Uterus (tissue), 2 donors: ENCODE measurements at regions not wholly inside any gene's neighbourhood (a gene's known extent, or its start where the extent isn't known, plus 50 kb on each side); places are given as distances from the start of the nearest gene placed in this dataset.

ENCODE experiments used
- POLR2A ChIP-seq, 2 donors: fragments of 450-650 bp; IDR thresholded peaks; one replicate each; pipeline ENCODE4 v1.6.1; 2016; ENCODE audit warnings: antibody characterized with exemption in 2 of 2, mild to moderate bottlenecking in 1 of 2, moderate library complexity in 1 of 2
- TF ChIP-seq, protein P1 (sequence below), 4 experiments: fragments of 200-600 bp in 2 of 4; fragments of 450-650 bp in 2 of 4; sonication (generic) in 2 of 4; IDR thresholded peaks; one replicate each; pipeline ENCODE4 v1.5.1; 2016 to 2019; ENCODE audit warnings: antibody characterized with exemption in 4 of 4, mild to moderate bottlenecking in 2 of 4, moderate library complexity in 1 of 4

DNA sequence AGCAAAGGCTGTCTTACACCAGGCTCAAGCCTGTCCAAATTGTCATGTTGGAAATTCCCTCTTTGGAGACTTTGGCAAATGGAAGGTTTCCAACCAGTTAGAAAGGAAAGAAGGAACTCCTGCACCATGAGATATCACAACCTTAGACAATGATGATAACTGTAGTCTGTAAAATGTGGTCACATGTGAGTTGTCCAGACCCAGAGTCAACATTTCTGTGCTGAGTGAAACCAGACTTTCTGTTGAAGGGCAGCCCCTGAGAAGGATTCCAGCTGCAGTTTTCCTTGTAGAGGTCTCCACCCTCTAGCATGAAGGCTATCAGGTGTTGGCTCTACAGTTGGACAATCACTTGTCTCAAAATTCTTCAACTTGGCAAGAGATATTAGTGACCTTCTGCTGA is 82.4 kb downstream of the SOX3 start:
- TF ChIP-seq, protein P1, sequence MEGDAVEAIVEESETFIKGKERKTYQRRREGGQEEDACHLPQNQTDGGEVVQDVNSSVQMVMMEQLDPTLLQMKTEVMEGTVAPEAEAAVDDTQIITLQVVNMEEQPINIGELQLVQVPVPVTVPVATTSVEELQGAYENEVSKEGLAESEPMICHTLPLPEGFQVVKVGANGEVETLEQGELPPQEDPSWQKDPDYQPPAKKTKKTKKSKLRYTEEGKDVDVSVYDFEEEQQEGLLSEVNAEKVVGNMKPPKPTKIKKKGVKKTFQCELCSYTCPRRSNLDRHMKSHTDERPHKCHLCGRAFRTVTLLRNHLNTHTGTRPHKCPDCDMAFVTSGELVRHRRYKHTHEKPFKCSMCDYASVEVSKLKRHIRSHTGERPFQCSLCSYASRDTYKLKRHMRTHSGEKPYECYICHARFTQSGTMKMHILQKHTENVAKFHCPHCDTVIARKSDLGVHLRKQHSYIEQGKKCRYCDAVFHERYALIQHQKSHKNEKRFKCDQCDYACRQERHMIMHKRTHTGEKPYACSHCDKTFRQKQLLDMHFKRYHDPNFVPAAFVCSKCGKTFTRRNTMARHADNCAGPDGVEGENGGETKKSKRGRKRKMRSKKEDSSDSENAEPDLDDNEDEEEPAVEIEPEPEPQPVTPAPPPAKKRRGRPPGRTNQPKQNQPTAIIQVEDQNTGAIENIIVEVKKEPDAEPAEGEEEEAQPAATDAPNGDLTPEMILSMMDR (IDR thresholded peaks at IDR 0.05): no peak
- no peak for TF ChIP-seq POLR2A (IDR thresholded peaks at IDR 0.05)
